Gastroesophageal sphincter (tissue), 3 donors: ENCODE measurements at regions not wholly inside any gene's neighbourhood (a gene's known extent, or its start where the extent isn't known, plus 50 kb on each side); places are given as distances from the start of the nearest gene placed in this dataset.

Experiments used
- CTCF ChIP-seq, 4 experiments: fragments of 200-600 bp in 2 of 4; fragments of 450-650 bp in 2 of 4; sonication (generic) in 1 of 4; IDR thresholded peaks; one replicate each; pipeline ENCODE4 v1.5.1; 2017 to 2019; ENCODE audit warnings: antibody characterized with exemption in 4 of 4, mild to moderate bottlenecking in 2 of 4, moderate library complexity in 2 of 4
- POLR2AphosphoS5 ChIP-seq: sonication (generic); formaldehyde crosslinking; IDR thresholded peaks from one replicate; pipeline ENCODE4 v1.6.1; 2017; ENCODE audit warnings: antibody characterized with exemption

DNA sequence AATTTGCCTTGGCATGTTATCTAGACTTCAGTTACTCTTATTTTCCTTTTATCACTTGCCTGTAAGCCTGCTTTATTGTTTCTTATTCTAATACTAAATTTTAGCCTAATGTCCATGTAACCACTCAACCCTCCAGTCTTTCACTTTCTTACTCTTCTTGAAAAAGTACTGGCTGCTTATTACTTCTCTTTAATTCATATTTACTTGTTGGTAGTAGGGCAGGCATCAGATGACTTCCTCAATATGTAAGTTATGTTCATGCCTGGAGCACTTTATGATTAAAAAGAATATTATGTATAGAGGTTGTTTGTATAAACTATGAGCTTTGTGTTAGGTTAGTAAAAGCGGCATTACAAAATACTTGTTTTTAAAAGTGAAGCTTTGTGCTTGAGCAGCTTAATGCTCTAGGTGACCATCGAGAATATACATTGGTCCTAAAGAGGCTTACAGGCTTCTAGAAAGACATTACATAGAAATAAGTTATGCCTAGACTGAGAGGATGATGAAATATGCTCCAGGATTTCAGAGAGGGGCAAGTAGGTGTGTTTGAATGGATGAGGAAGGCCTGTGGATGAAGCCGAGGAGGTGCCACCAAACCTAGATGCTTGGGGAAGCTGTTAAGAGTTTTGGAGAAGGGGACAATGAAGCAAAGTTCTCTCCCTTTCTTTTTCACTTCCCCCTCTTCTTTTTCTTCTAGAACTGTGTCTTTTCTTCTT is 207.1 kb upstream of the HDAC9 start:
- TF ChIP-seq CTCF (IDR thresholded peaks at IDR 0.05) (no peak), POLR2AphosphoS5 (no peak)
